Uterus (tissue), 2 donors: ENCODE measurements at regions not wholly inside any gene's neighbourhood (a gene's known extent, or its start where the extent isn't known, plus 50 kb on each side); places are given as distances from the start of the nearest gene placed in this dataset.

Source experiments
- CTCF ChIP-seq, 4 experiments: fragments of 200-600 bp in 2 of 4; fragments of 450-650 bp in 2 of 4; sonication (generic) in 2 of 4; IDR thresholded peaks; one replicate each; pipeline ENCODE4 v1.5.1; 2016 to 2019; ENCODE audit warnings: antibody characterized with exemption in 4 of 4, mild to moderate bottlenecking in 2 of 4, moderate library complexity in 1 of 4
- POLR2A ChIP-seq, 2 donors: fragments of 450-650 bp; IDR thresholded peaks; one replicate each; pipeline ENCODE4 v1.6.1; 2016; ENCODE audit warnings: antibody characterized with exemption in 2 of 2, mild to moderate bottlenecking in 1 of 2, moderate library complexity in 1 of 2

GRCh38 chr6:84623956-84624680, 140.3 kb downstream of the TBX18 start:
- TF ChIP-seq CTCF (IDR thresholded peaks at IDR 0.05) (no peak), POLR2A (IDR thresholded peaks at IDR 0.05) (no peak)
